Skin of body (tissue), 1 donor: ENCODE measurements at regions not wholly inside any gene's neighbourhood (a gene's known extent, or its start where the extent isn't known, plus 50 kb on each side); places are given as distances from the start of the nearest gene placed in this dataset.

Experiments
- DNase-seq: peaks from one replicate; lab custom pipeline; 2025; lab: John Stamatoyannopoulos, UW

DNA sequence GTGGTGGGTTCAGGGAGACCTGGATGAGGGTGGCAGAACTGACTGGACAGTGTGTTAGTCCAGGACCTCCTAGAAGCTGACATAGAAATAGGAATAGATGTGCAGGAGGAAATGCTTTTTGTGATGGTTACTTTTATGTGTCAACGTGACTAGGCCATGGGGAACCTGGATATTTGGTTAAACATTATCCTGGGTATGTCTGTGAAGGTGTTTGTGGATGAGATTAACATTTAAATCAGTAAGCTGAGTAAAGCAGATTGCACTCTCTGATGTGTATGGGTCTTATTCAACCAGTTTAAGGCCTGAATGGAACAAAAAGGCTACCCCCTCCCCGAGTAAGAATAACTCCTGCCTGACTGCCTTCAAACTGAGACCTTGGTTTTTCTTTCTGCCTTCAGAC lies 219.3 kb downstream of the DHX35 start:
- no peak for DNase-seq

DNA sequence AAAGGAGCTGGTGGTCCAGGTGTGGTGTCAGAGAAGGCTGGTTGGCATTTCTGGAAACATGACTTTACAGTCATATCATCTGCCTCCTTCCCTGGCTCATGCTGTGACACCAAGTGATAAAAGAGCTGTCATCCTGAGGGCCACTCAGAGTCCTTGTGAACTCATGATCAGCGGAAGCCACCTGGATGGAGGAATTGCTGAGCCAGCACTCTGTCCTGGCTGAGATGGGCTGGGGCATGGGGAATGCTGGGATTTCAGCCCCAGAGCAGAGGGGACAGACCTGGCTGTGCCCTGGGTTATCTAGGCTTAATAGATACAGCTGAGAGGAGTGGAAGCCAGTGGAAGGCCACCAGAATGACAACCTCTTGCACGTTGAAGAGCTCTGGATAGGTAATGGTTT lies 214.3 kb downstream of the DHX35 start:
- no peak for DNase-seq

DNA sequence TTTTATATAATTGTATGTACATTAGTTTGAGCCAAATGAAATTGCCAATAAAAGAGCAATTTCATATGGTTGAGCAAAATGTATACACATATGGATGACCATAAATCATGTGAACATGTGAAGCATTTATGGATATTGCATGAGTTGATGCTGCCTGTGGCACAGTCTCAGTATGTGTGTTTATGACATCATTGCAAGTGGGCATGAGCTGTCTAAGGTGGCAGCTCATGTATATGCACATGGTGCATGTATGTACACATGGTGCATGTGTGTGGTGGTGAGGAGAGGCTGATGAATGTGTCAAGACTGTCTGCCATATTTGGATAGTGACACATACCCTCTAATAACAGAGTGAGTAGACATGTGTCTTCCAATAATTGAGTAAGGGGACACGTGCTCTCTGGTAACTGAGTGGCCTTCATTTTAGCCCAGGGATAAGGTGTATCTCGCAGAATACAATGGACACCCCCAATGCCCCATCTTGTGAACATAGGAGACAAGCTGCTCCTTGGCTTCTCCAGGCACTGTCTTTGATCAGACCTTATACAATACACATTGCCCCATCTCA lies 208.8 kb downstream of the DHX35 start:
- no peak for DNase-seq

DNA sequence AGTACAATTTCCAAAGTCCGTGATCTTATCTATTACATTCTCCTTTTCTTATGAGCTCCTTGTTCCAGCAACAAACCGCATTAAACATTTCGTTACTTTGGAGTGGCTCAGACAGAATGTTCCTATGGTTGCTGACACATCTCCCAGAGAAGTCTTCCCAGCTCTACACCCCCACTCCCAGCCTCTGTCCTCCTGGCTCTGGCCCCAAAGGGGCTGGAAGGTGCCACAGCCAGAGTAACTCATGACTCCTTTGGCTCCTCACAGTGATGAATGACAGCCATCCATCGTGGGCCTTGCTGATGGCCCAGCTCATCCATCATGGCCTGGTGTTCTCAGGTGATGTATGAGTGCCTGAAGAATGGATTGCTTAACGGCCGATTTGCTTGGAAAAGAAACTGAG lies 203.0 kb downstream of the DHX35 start:
- no peak for DNase-seq

DNA sequence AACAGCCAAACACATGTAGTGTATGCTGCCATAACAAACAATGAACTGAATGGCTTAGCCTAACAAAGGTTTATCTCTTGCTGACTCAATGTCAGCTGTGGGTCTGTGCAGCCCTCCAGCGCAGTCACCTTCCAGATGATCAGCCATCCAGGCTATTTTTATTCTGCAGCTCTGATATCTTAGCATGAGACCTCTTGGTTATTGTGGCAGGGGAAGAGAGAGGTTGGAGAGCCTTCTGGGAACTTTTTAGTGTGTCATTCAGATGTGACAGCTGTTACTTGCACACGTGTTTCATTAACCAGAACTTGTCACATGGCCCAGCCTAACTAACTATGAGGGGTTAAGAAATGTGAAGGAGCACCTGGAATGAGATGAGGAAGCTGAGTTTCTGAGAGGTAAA lies 202.5 kb downstream of the DHX35 start:
- no peak for DNase-seq

DNA sequence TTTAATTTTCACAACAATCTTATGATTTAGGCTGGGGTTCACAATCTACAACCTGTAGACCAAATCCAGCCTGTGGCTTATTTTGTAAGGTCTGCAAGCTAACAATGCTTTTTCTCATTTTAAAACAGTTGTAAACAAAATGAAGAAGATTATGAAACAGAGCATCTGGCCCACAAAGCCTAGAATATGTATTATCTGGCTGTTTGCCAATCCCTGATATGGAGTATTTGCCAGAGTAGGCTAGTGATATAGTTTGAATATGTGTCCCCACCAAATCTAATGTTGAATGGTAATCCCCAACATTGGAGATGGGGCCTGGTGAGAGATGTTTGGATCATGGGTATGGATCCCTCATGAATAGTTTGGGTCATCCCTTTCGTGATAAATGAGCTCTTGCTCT lies 201.8 kb downstream of the DHX35 start:
- no peak for DNase-seq

DNA sequence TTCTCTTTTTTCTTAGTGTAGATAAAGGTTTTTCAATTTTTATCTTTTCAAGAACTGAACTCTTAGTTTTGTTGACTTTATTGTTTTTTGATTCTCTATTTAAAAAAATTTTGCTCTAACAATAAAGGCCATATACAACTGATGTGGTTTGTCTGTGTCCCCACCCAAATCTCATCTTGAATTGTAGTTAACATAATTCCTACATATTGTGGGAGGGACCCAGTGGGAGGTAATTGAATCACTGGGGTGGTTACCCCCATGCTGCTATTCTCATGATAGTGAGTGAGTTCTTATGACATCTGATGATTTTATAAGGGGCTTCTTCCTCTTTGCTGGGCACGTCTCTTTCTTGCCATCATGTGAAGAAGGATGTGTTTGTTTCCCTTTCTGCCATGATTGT lies 199.8 kb downstream of the DHX35 start:
- no peak for DNase-seq

DNA sequence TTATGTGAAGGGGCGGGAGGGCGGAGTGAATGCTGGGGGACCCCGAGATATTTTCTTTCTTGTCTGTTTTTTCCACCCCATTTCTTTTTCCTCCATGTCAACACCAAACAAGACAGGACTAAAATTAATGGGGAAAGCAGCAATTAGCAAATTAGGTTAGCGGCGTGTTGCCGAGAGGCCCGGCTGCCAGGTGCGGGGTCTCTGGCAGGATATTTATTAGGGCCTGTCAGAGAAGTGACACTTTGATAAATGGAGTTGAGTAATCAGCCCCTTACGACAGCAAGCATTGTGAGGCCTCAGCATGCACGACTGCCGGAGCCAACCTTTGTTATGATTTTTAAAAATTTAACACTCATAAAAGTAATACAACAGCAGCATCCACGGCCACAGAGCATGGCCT lies 193.8 kb downstream of the DHX35 start:
- no peak for DNase-seq

DNA sequence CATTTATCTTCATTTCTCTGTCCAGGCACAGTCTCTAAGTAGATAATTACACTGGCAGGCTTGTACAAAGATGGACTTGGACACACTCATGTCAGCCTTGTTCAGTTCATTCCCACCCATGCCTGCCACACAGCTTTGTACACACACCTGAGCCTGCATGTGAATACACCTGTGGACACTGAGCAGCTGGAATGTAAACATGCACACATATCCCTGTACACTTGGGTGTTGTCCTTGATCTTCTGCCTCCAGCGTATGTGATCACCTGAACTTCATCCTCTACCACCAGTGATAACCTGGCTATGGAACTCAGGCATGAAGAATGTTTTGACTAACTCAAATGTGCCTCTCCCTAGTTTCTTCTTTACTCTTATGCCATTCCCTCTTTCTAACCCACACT lies 190.6 kb downstream of the DHX35 start:
- no peak for DNase-seq

DNA sequence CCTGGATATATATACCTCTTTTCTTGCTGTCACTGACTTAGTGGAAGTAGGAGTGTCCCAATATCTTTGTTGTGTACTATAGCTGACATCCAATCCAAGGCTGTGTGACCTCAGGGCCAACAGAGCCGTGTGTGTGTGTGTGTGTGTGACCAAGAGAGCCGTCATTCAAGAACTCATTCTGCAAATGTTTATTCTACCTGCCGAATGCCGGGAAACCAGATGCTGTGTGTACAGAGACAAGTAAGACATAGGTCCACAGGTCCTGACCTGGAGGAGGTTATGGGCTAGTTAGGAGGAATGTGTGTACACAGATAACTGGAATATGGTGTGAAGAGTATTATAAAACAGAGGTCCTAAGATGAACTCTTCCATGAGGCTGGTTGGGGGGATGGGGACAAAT lies 190.0 kb downstream of the DHX35 start:
- no peak for DNase-seq

DNA sequence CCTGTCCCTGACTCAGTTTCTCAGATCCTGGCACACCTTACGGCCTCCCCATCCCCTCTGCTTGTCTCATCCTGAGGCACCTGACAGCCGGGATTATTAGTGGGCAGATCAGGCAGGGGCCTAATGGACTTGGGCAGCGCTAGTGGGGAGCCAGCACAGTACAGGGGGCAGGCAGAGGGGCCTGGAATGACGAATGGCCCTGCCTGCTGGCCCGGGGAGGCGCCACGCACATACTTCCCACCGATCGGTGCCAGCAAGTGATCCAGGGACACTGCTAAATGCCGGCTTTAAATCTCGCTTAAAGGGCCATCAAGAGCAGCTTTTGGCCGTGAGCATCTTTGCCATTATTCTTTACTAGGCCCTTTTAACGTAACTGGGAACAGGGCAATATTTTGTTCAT lies 188.4 kb downstream of the DHX35 start:
- DNase-seq, result no peak

DNA sequence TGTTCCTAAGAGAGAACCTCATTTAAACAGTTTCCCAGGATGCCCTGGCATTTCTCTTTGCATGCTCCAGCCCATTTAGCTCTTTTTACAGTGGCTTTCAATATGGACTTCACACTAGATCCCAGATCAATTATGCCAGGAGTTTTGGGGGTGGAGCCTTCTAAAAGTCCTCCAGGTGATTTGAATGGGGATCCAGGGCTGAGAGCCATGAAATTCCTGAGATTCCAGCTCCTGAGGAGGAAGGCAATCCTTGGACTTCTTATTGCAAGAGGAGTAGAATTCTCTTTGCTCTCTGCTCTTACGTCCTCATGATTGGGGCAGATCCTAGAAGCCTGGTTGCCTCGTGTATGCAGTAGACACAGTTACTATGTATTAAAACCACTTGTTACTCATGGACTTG lies 184.2 kb downstream of the DHX35 start:
- DNase-seq, result no peak

DNA sequence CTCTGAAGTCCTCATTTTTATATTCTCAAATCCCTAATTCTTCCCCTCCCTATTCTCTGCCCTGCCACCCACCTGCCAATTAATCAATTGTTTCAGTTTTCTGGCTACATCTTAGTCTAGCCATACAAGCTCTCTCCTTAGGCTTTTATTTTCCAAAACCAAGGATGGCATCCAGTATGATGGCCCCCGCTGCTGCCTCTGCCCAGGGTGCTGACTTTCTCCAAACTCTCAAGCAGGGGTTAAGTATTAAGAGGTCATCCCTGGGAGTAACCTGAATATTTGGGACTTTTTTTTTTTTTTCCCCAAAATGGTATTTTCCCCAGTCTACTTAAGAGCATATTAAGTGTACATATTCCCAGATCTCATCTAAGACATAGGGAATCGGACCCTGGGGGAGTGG lies 183.8 kb downstream of the DHX35 start:
- no peak for DNase-seq

DNA sequence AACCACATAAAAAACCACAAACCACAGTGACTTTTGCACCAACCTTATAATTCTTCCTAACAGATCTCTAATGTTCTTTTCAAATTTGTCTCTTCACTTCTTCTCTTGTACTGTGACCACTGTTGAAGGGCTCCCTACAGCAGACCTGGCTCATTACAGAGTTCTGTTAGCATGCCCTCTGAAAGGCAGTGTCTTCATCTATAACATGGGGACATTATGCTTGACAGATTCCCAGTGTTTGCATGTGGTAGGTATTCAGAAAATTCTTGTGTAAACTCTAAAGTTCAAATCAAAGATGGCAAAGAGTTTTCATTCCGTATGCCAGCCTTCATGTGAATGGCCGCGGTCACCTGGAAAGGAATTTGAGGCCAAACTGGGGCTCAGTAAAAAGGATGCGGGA lies 182.6 kb downstream of the DHX35 start:
- no peak for DNase-seq

DNA sequence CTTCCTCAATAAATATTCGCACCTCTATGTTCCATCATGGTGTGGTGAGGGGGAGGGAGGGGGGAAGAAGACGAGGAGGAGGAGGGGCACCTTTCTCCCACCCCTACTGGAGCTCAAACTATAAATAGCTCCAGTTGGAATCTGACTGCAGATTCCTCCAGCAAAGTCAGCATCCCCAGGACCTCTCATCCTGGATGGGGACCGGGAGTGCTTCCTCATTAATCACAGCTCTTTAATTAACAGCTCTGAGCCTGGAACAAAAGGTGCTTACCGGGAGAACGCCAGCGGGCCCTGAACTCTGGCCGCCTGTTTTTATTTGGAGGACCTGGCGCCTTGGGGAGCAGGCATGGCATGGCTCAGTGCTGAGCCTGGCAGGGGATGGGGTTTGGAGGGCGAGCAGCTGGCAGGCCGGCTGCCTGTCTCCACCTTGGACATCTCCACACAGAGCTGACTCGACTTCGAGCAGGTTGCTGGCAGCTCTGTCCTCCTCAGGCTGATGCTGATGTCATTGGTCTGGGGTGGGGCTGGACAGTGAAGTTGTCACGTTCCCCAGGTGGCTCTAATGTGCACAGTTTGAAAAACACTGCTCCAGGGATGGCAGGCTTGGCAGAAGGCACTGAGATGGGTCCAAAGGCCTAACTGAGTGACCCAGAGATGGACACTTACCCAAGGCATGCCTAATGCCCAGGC lies 180.4 kb downstream of the DHX35 start:
- DNase-seq, result no peak

DNA sequence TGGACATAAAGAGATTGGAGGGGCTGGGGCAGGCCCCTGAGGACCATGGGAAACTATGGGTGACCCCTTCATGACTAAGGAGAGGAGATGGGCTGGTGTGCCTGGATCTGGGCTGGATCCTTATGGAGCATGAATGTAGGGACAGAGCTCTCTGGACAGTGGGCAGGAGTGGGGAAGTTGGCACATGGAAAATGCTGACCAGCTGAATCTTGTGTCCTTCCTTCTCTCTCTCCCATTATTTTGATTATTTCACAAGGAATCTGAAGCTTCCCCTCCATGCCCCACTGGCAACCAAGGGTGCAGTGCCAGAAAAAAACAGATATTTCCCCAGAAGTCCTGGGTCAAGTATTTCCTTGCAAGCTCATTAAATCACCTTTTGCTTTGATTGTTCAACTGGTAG lies 175.2 kb downstream of the DHX35 start:
- no peak for DNase-seq

DNA sequence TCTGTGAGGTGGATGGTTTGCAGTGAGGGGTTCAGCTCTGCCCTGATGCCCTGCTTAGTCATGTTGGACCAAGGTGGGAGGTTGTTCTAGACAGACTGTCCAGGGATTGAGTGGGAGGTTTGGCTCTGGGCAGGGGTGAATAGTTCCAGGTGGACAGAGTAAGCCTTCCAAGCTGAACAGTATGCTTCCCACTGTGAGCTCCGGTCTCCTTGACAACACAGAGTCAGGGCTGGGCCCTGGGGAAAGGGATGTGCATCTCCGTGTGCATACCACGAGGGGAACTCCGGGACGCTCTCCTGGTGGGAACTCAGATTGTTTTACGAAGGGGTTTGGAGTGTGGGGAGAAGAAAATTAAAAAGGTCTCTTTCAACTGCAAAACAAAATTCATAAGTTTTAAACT lies 174.7 kb downstream of the DHX35 start:
- DNase-seq, result no peak

DNA sequence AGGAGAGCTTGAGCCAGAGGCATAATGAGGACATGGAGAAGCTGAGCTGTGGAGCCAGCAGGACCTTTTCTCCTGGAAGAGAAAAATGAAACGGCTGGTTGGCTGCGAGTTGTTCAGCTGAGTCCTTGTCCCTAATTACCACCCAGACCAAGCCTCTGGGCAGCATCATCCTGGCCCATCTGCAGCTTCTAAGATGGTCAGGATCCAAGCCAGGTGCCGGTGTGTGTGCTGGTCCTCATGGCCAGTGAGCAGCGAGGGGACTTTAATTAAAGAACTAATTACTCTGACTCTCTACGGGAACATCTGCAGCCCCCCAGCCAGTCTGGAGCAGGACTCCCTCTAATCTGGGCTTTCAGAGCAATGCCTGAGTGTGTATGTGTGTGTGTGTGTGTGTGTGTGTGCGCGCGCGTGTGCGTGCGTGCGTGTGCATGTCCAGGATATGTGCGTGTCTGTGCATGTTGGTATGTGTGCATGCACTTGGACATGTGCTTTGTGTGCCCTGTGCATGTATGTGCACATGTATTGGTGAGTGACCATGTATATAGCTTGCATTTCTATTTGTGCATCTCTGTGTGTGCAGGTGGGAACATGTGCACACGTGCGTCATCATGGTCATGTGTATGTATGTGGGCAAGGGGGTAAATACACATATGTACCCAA lies 173.9 kb downstream of the DHX35 start:
- DNase-seq, result no peak

DNA sequence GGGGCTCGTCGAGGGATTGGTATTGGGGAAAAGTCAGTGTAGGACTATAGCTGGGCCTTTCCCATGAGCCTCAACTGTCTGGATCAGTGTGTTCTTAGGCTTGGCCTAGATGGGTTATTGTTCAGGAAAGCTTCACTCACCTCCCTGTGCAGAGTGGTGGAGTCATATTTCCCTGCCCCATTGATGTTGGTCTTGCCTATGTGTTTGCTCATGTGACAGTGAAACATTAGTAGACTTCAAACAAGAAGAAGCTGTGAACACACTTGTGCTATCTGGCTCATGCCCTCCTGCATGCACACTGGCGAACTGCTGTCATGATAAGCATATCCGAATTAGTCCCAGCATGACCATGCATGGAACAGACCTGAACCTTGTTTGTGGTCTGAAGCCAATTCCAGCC lies 171.1 kb downstream of the DHX35 start:
- no peak for DNase-seq

DNA sequence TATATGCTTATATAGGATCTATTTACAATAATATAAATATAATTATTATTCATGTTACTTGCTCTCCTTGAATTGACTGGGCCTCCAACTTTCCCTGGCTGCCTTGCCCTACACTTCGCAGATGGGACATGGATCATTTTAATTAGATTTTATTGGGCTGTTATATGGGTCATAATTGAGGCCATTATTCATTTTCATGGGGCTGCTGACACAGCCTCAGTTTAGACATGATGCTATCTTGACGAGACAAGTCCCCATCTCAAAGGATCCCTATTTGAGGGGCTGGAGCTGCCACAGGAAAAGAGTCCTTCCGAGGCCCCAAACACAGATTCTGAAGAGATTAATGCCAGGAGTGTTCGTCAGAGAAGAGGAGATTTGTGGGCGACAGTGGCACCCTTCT lies 170.4 kb downstream of the DHX35 start:
- DNase-seq, result no peak

DNA sequence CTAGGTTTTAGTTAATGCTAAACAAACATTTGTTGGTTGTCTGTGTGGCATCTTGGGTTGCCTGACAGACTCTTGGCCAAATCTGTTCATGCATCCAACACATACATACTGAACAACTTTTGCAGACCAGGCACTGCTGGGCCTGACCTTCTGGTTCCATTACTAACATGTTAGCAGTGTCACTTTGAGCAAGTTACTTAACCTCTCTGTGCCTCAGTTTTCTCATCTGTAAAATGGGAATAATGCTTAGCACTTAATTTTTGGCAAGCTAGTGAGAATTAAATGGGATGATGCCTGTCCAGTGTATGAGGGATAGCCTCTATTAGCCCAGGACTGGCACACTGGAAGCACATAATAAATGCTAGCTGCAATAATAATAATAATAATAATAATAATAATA lies 169.9 kb downstream of the DHX35 start:
- no peak for DNase-seq

DNA sequence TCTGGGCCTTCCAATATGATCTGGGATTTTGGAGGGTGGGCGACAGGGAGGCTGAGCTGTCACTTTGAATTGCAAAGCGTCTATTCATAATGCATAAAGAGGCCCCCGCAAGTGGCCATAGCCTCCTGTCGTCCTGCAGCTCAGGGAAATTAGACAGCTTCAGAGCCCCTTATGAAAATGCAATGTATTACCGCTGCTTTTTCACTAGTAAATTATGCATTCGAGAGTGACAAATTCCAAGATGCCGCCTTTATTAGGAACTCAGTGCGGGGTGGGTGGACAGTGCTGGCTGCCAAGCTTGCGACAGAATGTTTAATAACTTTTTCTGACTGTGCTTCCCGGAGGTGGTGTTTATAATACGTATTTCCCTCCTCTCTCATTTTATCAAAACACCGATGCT lies 168.5 kb downstream of the DHX35 start:
- no peak for DNase-seq

DNA sequence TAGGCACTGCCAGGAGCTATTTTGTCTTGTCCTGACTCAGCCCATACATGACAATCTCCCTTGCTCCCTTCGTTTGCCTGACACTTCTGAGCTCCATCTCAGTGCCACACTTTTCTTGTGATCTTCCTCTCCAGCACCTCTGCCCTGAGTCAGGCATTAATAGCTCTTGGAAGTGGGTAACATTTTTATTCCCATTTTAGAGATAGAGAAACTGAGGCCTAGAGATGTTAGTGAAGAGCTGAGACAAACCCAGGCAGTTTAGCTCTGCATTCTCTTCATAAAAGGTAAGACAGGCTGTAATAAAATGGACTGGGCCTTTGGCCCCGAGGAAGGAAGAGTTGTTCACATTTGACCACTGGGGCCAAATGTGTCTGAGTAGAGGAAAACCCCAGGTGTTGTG lies 167.4 kb downstream of the DHX35 start:
- DNase-seq, result no peak
